K562 (cell line): ENCODE measurements at regions not wholly inside any gene's neighbourhood (a gene's known extent, or its start where the extent isn't known, plus 50 kb on each side); places are given as distances from the start of the nearest gene placed in this dataset.

ENCODE experiments used
- ATAC-seq: fragments of 200-7000 bp; cut with Tn5 transposase; 3 replicates; pipeline ENCODE4 v1.9.1; 2020; ENCODE audit warnings: moderate library complexity
- BruUV-seq: library from RNA; stranded (reverse); fragments of 400-500 nt; replicated peaks from 2 replicates; lab custom pipeline; 2021; lab: Mats Ljungman, UMichigan
- CTCF ChIA-PET: fragments of 300-600 bp; formaldehyde crosslinking; extraction: SDS; loops from one replicate; lab custom pipeline; 2021; ENCODE audit warnings: low intra/inter-chr PET ratio; lab: Yijun Ruan, JAX
- POLR2A ChIA-PET: fragments of 300-600, 350-650 bp; sonication (Branson Sonifier 250); formaldehyde crosslinking; extraction: SDS; loops from one replicate; lab custom pipeline; 2021; ENCODE audit warnings: antibody characterized with exemption, inconsistent platforms; lab: Yijun Ruan, JAX
- DNase-seq, 4 experiments: peaks; one replicate each; pipeline versions ENCODE4 v3.0.0 to v3.0.0-alpha.2; 2011 to 2018; ENCODE audit warnings: low spot score in 3 of 4, mixed read lengths in 3 of 4; ENCODE audit errors: extremely low read depth in 1 of 4
- FAIRE-seq: peaks from 2 replicates; lab custom pipeline; 2011; peaks lifted over from hg19 to GRCh38; lab: Jason Lieb, UNC
- H2AFZ ChIP-seq: 2 replicates; pipeline ENCODE4 v1.6.0; 2011; ENCODE audit warnings: low read depth, low read length, control low read depth, inconsistent platforms
- H3K27ac ChIP-seq: fragments of 200-600 bp; 3 replicates; pipeline ENCODE4 v1.8.0; 2011; ENCODE audit warnings: low read depth, mild to moderate bottlenecking, control low read depth, inconsistent platforms, low read length, moderate library complexity, mixed read lengths; ENCODE audit errors: extremely low read depth
- H3K27me3 ChIP-seq, 2 experiments: fragments of 300-600 bp in 1 of 2; 2 replicates in 1 of 2; 3 replicates in 1 of 2; pipeline versions ENCODE4 v1.6.0 to v1.8.0; 2011; ENCODE audit warnings: inconsistent platforms in 2 of 2, low read length in 2 of 2, mild to moderate bottlenecking in 1 of 2, mixed read lengths in 1 of 2, moderate library complexity in 1 of 2; ENCODE audit not compliant: control insufficient read depth in 2 of 2, insufficient read depth in 2 of 2
- H3K36me3 ChIP-seq: fragments of 300-600 bp; 3 replicates; pipeline ENCODE4 v1.8.0; 2011; ENCODE audit warnings: mild to moderate bottlenecking, low read length, inconsistent platforms; ENCODE audit not compliant: control insufficient read depth, insufficient read depth
- H3K4me1 ChIP-seq, 2 experiments: fragments of 200-600 bp in 1 of 2; replicated peaks in 1 of 2; 2 replicates in 1 of 2; 3 replicates in 1 of 2; pipeline versions ENCODE4 v1.5.1 to v1.8.0; 2011; ENCODE audit warnings: inconsistent platforms in 2 of 2, low read length in 2 of 2, mild to moderate bottlenecking in 1 of 2, mixed read lengths in 1 of 2, moderate library complexity in 1 of 2; ENCODE audit not compliant: control insufficient read depth in 2 of 2, insufficient read depth in 2 of 2
- H3K4me2 ChIP-seq: 2 replicates; pipeline ENCODE4 v1.6.1; 2011; ENCODE audit warnings: low read length, control low read depth, inconsistent platforms, mixed read lengths; ENCODE audit not compliant: insufficient read depth
- H3K4me3 ChIP-seq: fragments of 200-600 bp; sonication (generic), shearing (Covaris generic); 2 replicates; pipeline ENCODE4 v1.5.1; 2016; ENCODE audit warnings: control low read depth, inconsistent platforms
- H3K79me2 ChIP-seq: fragments of 200-600 bp; 3 replicates; pipeline ENCODE4 v1.8.0; 2011; ENCODE audit warnings: low read length, inconsistent platforms; ENCODE audit not compliant: control insufficient read depth, insufficient read depth
- H3K9ac ChIP-seq, 2 experiments: 2 replicates each; pipeline versions ENCODE4 v1.6.0 to v1.6.1; 2011; ENCODE audit warnings: low read depth in 2 of 2, low read length in 2 of 2, control low read depth in 1 of 2, inconsistent platforms in 1 of 2, mild to moderate bottlenecking in 1 of 2, mixed read lengths in 1 of 2; ENCODE audit not compliant: insufficient read depth in 1 of 2
- H3K9me1 ChIP-seq: one replicate; pipeline ENCODE4 v1.6.0; 2011; ENCODE audit warnings: inconsistent platforms, mild to moderate bottlenecking, low read length, moderate library complexity; ENCODE audit not compliant: control insufficient read depth, insufficient read depth
- H3K9me3 ChIP-seq: replicated peaks from 2 replicates; pipeline ENCODE4 v1.5.1; 2011; ENCODE audit warnings: low read depth, low read length, inconsistent platforms; ENCODE audit not compliant: control insufficient read depth, insufficient read depth
- H4K20me1 ChIP-seq: replicated peaks from 2 replicates; pipeline ENCODE4 v1.6.1; 2011; ENCODE audit warnings: low read length, inconsistent platforms, mixed read lengths; ENCODE audit not compliant: control insufficient read depth, insufficient read depth
- CAMTA2 ChIP-seq: fragments of 250-450 bp; sonication (Bioruptor Pico); conservative IDR thresholded peaks from 2 replicates; pipeline ENCODE4 v1.5.1; 2022
- FOSL1 ChIP-seq: fragments of 200-800 bp; sonication (Bioruptor generic); conservative IDR thresholded peaks from 2 replicates; pipeline ENCODE4 v1.6.1; 2016; ENCODE audit warnings: missing genetic modification characterization, missing compliant biosample characterization
- HDGF ChIP-seq: fragments of 450-650 bp; IDR thresholded peaks from 2 replicates; pipeline ENCODE4 v1.6.1; 2016
- RAD51 ChIP-seq: fragments of 450-650 bp; IDR thresholded peaks from 2 replicates; pipeline ENCODE4 v1.7.1; 2016; ENCODE audit warnings: low read depth, mild to moderate bottlenecking, borderline replicate concordance
- RBM17 ChIP-seq: fragments of 200-400 bp; formaldehyde crosslinking; IDR thresholded peaks from 2 replicates; pipeline ENCODE4 v1.6.1; 2017; ENCODE audit warnings: low read depth, mild to moderate bottlenecking, low read length, borderline replicate concordance
- ZNF184 ChIP-seq: sonication (generic); formaldehyde crosslinking; IDR thresholded peaks from 2 replicates; pipeline ENCODE4 v1.5.0; 2020; ENCODE audit warnings: missing genetic modification reagents
- ZNF76 ChIP-seq: fragments of 250-450 bp; sonication (Bioruptor Pico); IDR thresholded peaks from 2 replicates; pipeline ENCODE4 v1.4.0; 2020; ENCODE audit warnings: mild to moderate bottlenecking, moderate library complexity, borderline replicate concordance
- WGBS: fragments of 100-300 bp; shearing (Covaris generic); methylation state at CpG from one replicate; pipeline ENCODE4 v1.1.6; 2016; ENCODE audit warnings: low coverage, mixed read lengths; ENCODE audit not compliant: insufficient coverage; ENCODE audit errors: missing lambda C conversion rate; 5-methylcytosine and 5-hydroxymethylcytosine counted together
- in situ Hi-C: fragments of 300-500 bp; cut with MboI; formaldehyde crosslinking; loops from 4 replicates; pipeline ENCODE4 v1.15.0; 2018; ENCODE audit warnings: inconsistent platforms, mixed read lengths
- intact Hi-C: fragments of 100-400 bp; cut with micrococcal nuclease; formaldehyde crosslinking; loops from 2 replicates; pipeline ENCODE4 v1.14.2; 2022
- TF ChIP-seq, protein P1 (sequence below): sonication (generic); formaldehyde crosslinking; IDR thresholded peaks from 2 replicates; pipeline ENCODE4 v1.8.0; 2023; ENCODE audit warnings: mild to moderate bottlenecking, missing genetic modification reagents
- TF ChIP-seq, protein P2 (sequence below): fragments of 450-650 bp; formaldehyde crosslinking; IDR thresholded peaks from 2 replicates; pipeline ENCODE4 v1.4.0; 2022; ENCODE audit warnings: missing genetic modification characterization

GRCh38 chr13:106260352-106260751, 275.1 kb downstream of the EFNB2 start (continued):
- TF ChIP-seq RAD51, result no peak
- TF ChIP-seq HDGF, result no peak
- TF ChIP-seq ZNF184 (CRISPR knock-in tag), result no peak
- TF ChIP-seq CAMTA2 (CRISPR knock-in tag), result no peak
- TF ChIP-seq RBM17, result no peak
- no peak for TF ChIP-seq ZNF76 (CRISPR knock-in tag)
- TF ChIP-seq, protein P1, sequence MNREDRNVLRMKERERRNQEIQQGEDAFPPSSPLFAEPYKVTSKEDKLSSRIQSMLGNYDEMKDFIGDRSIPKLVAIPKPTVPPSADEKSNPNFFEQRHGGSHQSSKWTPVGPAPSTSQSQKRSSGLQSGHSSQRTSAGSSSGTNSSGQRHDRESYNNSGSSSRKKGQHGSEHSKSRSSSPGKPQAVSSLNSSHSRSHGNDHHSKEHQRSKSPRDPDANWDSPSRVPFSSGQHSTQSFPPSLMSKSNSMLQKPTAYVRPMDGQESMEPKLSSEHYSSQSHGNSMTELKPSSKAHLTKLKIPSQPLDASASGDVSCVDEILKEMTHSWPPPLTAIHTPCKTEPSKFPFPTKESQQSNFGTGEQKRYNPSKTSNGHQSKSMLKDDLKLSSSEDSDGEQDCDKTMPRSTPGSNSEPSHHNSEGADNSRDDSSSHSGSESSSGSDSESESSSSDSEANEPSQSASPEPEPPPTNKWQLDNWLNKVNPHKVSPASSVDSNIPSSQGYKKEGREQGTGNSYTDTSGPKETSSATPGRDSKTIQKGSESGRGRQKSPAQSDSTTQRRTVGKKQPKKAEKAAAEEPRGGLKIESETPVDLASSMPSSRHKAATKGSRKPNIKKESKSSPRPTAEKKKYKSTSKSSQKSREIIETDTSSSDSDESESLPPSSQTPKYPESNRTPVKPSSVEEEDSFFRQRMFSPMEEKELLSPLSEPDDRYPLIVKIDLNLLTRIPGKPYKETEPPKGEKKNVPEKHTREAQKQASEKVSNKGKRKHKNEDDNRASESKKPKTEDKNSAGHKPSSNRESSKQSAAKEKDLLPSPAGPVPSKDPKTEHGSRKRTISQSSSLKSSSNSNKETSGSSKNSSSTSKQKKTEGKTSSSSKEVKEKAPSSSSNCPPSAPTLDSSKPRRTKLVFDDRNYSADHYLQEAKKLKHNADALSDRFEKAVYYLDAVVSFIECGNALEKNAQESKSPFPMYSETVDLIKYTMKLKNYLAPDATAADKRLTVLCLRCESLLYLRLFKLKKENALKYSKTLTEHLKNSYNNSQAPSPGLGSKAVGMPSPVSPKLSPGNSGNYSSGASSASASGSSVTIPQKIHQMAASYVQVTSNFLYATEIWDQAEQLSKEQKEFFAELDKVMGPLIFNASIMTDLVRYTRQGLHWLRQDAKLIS (CRISPR knock-in tag), result no peak
- TF ChIP-seq FOSL1, result no peak

GRCh38 chr13:106259928-106260327, 275.5 kb downstream of the EFNB2 start:
- no peaks in the 10 kb centered on the region for H3K79me2 ChIP-seq
- ChIA-PET POLR2A (no interaction called here), CTCF (no interaction called here)
- DNase-seq (no peak), ATAC-seq (no peak), FAIRE-seq (no peak)
- under 1% methylated on average over 18 of the region's 19 CpGs for WGBS
- H3K9ac ChIP-seq, result no peak overlapping the region
- H2AFZ ChIP-seq, result no peak overlapping the region
- H3K4me3 ChIP-seq, result no peak overlapping the region
- H3K9me1 ChIP-seq, result no peaks in the 10 kb centered on the region
- BruUV-seq, result no TSS peak
- TF ChIP-seq, protein P2, sequence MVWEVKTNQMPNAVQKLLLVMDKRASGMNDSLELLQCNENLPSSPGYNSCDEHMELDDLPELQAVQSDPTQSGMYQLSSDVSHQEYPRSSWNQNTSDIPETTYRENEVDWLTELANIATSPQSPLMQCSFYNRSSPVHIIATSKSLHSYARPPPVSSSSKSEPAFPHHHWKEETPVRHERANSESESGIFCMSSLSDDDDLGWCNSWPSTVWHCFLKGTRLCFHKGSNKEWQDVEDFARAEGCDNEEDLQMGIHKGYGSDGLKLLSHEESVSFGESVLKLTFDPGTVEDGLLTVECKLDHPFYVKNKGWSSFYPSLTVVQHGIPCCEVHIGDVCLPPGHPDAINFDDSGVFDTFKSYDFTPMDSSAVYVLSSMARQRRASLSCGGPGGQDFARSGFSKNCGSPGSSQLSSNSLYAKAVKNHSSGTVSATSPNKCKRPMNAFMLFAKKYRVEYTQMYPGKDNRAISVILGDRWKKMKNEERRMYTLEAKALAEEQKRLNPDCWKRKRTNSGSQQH (CRISPR knock-in tag), result no peak
- H3K27ac ChIP-seq, result no peak overlapping the region
- in situ Hi-C loops, result no loop called here
- intact Hi-C loops, result no loop called here
- H4K20me1 ChIP-seq, result no peaks in the 10 kb centered on the region
- no peak overlapping the region for H3K4me2 ChIP-seq
- no peaks in the 10 kb centered on the region for H3K36me3 ChIP-seq
- no peaks in the 10 kb centered on the region for H3K4me1 ChIP-seq
- H3K27me3 ChIP-seq, result no peaks in the 10 kb centered on the region
- no peaks in the 10 kb centered on the region for H3K9me3 ChIP-seq
